H9 (cell line): ENCODE measurements at regions not wholly inside any gene's neighbourhood (a gene's known extent, or its start where the extent isn't known, plus 50 kb on each side); places are given as distances from the start of the nearest gene placed in this dataset.

Source experiments
- DNase-seq: peaks from one replicate; pipeline ENCODE4 v3.0.0-alpha.2; 2017
- H2AFZ ChIP-seq: one replicate; pipeline ENCODE4 v1.6.1; 2013; ENCODE audit warnings: mild to moderate bottlenecking, low read length, control low read depth, moderate library complexity
- H2AK5ac ChIP-seq: 2 replicates; pipeline ENCODE4 v1.6.1; 2013; ENCODE audit warnings: low read length, control low read depth, mixed read lengths; ENCODE audit not compliant: insufficient read length
- H2BK120ac ChIP-seq: one replicate; pipeline ENCODE4 v1.6.1; 2013; ENCODE audit warnings: low read depth, mild to moderate bottlenecking, low read length, control low read depth, inconsistent platforms; ENCODE audit not compliant: poor library complexity, severe bottlenecking
- H2BK12ac ChIP-seq: 2 replicates; pipeline ENCODE4 v1.6.1; 2013; ENCODE audit warnings: low read length, control low read depth, mixed read lengths, low read depth; ENCODE audit not compliant: insufficient read length
- H2BK15ac ChIP-seq: 2 replicates; pipeline ENCODE4 v1.6.1; 2013; ENCODE audit warnings: low read depth, low read length, control low read depth
- H2BK20ac ChIP-seq: one replicate; pipeline ENCODE4 v1.6.1; 2013; ENCODE audit warnings: low read depth, mild to moderate bottlenecking, low read length, control low read depth, inconsistent platforms; ENCODE audit not compliant: poor library complexity, severe bottlenecking
- H2BK5ac ChIP-seq: 2 replicates; pipeline ENCODE4 v1.6.1; 2013; ENCODE audit warnings: low read length, control low read depth, mixed read lengths; ENCODE audit not compliant: insufficient read length
- H3K14ac ChIP-seq: 2 replicates; pipeline ENCODE4 v1.6.1; 2013; ENCODE audit warnings: low read length, control low read depth; ENCODE audit not compliant: insufficient read depth
- H3K18ac ChIP-seq: 2 replicates; pipeline ENCODE4 v1.6.1; 2013; ENCODE audit warnings: low read depth, mild to moderate bottlenecking, mixed read lengths, low read length, control low read depth; ENCODE audit not compliant: insufficient read length
- H3K23ac ChIP-seq: 2 replicates; pipeline ENCODE4 v1.6.1; 2013; ENCODE audit warnings: low read length, control low read depth, mixed read lengths, low read depth; ENCODE audit not compliant: insufficient read length
- H3K23me2 ChIP-seq: 2 replicates; pipeline ENCODE4 v1.6.1; 2013; ENCODE audit warnings: low read depth, mild to moderate bottlenecking, mixed read lengths, low read length, control low read depth; ENCODE audit not compliant: insufficient read length, poor library complexity, severe bottlenecking
- H3K27ac ChIP-seq: 2 replicates; pipeline ENCODE4 v1.5.1; 2013; ENCODE audit warnings: low read length, control low read depth, mixed read lengths, low read depth; ENCODE audit not compliant: insufficient read length
- H3K27me3 ChIP-seq: 2 replicates; pipeline ENCODE4 v1.6.1; 2013; ENCODE audit warnings: low read length, control low read depth, inconsistent platforms; ENCODE audit not compliant: insufficient read depth
- H3K4ac ChIP-seq: 2 replicates; pipeline ENCODE4 v1.6.1; 2013; ENCODE audit warnings: low read depth, mild to moderate bottlenecking, control low read depth, inconsistent platforms, low read length, moderate library complexity
- H3K4me1 ChIP-seq: 2 replicates; pipeline ENCODE4 v1.6.1; 2013; ENCODE audit warnings: low read length, control low read depth, inconsistent platforms; ENCODE audit not compliant: insufficient read depth
- H3K4me2 ChIP-seq: 2 replicates; pipeline ENCODE4 v1.6.1; 2013; ENCODE audit warnings: low read length, control low read depth, mixed read lengths; ENCODE audit not compliant: insufficient read length, insufficient read depth
- H3K56ac ChIP-seq: 2 replicates; pipeline ENCODE4 v1.6.1; 2013; ENCODE audit warnings: low read depth, mild to moderate bottlenecking, mixed read lengths, low read length, control low read depth; ENCODE audit not compliant: insufficient read length
- H3K79me1 ChIP-seq: 2 replicates; pipeline ENCODE4 v1.6.1; 2013; ENCODE audit warnings: low read depth, mild to moderate bottlenecking, moderate library complexity, low read length, control low read depth, inconsistent platforms; ENCODE audit not compliant: insufficient read depth, poor library complexity, severe bottlenecking
- H3K79me2 ChIP-seq: 2 replicates; pipeline ENCODE4 v1.6.1; 2013; ENCODE audit warnings: low read length, control low read depth, inconsistent platforms; ENCODE audit not compliant: insufficient read depth
- H3K9ac ChIP-seq: 2 replicates; pipeline ENCODE4 v1.6.1; 2013; ENCODE audit warnings: low read length, control low read depth, mixed read lengths; ENCODE audit not compliant: insufficient read length; ENCODE audit errors: extremely low read depth
- H3K9me3 ChIP-seq: one replicate; pipeline ENCODE4 v1.6.1; 2013; ENCODE audit warnings: low read depth, low read length, inconsistent platforms; ENCODE audit not compliant: control insufficient read depth
- H3T11ph ChIP-seq: one replicate; pipeline ENCODE4 v1.6.1; 2013; ENCODE audit warnings: mild to moderate bottlenecking, low read length, control low read depth, inconsistent platforms
- H4K20me1 ChIP-seq: one replicate; pipeline ENCODE4 v1.6.1; 2013; ENCODE audit not compliant: control insufficient read depth, insufficient read length, insufficient read depth
- H4K5ac ChIP-seq: 2 replicates; pipeline ENCODE4 v1.6.1; 2013; ENCODE audit warnings: low read depth, mild to moderate bottlenecking, mixed read lengths, low read length, control low read depth; ENCODE audit not compliant: insufficient read length
- H4K8ac ChIP-seq: replicated peaks from 2 replicates; pipeline ENCODE4 v1.6.1; 2013; ENCODE audit warnings: low read length, control low read depth, mixed read lengths, low read depth; ENCODE audit not compliant: insufficient read length
- H4K91ac ChIP-seq: 2 replicates; pipeline ENCODE4 v1.6.1; 2013; ENCODE audit warnings: low read depth, mild to moderate bottlenecking, moderate library complexity, mixed read lengths, low read length, control low read depth; ENCODE audit not compliant: insufficient read length
- H3K27ac Mint-ChIP-seq, 3 experiments: 2 replicates in 2 of 3; 3 replicates in 1 of 3; pipeline ENCODE4 v1.8.0; 2020 to 2021; ENCODE audit warnings: mixed read lengths in 3 of 3, mild to moderate bottlenecking in 1 of 3, moderate library complexity in 1 of 3
- H3K27me3 Mint-ChIP-seq: 2 replicates; pipeline ENCODE4 v1.8.0; 2021; ENCODE audit warnings: low read depth, mild to moderate bottlenecking, moderate library complexity, mixed read lengths
- H3K36me3 Mint-ChIP-seq, 3 experiments: 2 replicates in 2 of 3; 3 replicates in 1 of 3; pipeline ENCODE4 v1.8.0; 2020 to 2021; ENCODE audit warnings: low read depth in 3 of 3, mixed read lengths in 3 of 3; ENCODE audit not compliant: insufficient read depth in 1 of 3
- H3K4me1 Mint-ChIP-seq, 2 experiments: 2 replicates each; pipeline ENCODE4 v1.8.0; 2020; ENCODE audit warnings: mixed read lengths in 2 of 2
- H3K4me3 Mint-ChIP-seq, 2 experiments: 2 replicates in 1 of 2; 3 replicates in 1 of 2; pipeline ENCODE4 v1.8.0; 2020 to 2021; ENCODE audit warnings: mild to moderate bottlenecking in 2 of 2, mixed read lengths in 2 of 2, moderate library complexity in 1 of 2
- H3K9me3 Mint-ChIP-seq, 2 experiments: 2 replicates in 1 of 2; 3 replicates in 1 of 2; pipeline ENCODE4 v1.8.0; 2020; ENCODE audit warnings: mild to moderate bottlenecking in 2 of 2, mixed read lengths in 2 of 2, moderate library complexity in 1 of 2
- WGBS: extraction: QIAGEN DNeasy Blood & Tissue Kit; methylation state at CpG from one replicate; pipeline ENCODE4 v1.1.7; 2013; ENCODE audit warnings: missing lambda C conversion rate, low lambda C conversion rate, mixed read lengths; ENCODE audit not compliant: insufficient read length; ENCODE audit errors: extremely low coverage; 5-methylcytosine and 5-hydroxymethylcytosine counted together
- TF ChIP-seq, protein P1 (sequence below): fragments of 200-600 bp; sonication (generic); conservative IDR thresholded peaks from 3 replicates; pipeline ENCODE4 v1.8.0; 2021; ENCODE audit warnings: antibody characterized with exemption, mild to moderate bottlenecking

DNA sequence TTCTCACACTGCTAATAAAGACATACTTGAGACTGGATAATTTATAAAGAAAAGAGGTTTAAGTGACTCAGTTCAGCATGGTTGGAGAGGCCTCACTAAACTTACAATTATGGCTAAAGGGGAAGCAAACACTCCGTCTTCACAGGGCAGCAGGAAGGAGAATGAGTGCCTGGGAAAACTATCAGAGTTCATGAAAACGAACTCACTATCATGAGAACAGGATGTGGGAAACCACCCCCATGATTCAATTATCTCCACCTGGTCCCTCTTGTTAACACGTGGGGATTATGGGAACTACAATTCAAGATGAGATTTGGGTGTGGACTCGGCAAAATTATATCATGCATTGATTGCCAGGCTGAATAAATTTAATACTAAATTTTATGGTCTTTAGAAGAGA, 592.7 kb downstream of the GRXCR1 start:
- no peak overlapping the region for H3K18ac ChIP-seq
- H2BK120ac ChIP-seq, result no peak overlapping the region
- no peak overlapping the region for H4K5ac ChIP-seq
- H3K4me1 Mint-ChIP-seq, result no peaks in the 10 kb centered on the region
- WGBS, result no CpG with 5 or more reads among the region's 4 CpGs
- no peak overlapping the region for H3K14ac ChIP-seq
- H3K27me3 ChIP-seq, result no peaks in the 10 kb centered on the region
- H4K8ac ChIP-seq, result no peak overlapping the region
- no peak overlapping the region for H3K4me2 ChIP-seq
- H3K23me2 ChIP-seq, result no peaks in the 10 kb centered on the region
- peaks cover 15 to 17% of the 10 kb centered on the region in 2 experiments; a peak in 4 of 5 replicates for H3K9me3 Mint-ChIP-seq
- H3T11ph ChIP-seq, result no peak overlapping the region
- no peaks in the 10 kb centered on the region for H4K20me1 ChIP-seq
- no peak overlapping the region for H2AFZ ChIP-seq
- H3K4me1 ChIP-seq, result no peaks in the 10 kb centered on the region
- H3K79me1 ChIP-seq, result no peaks in the 10 kb centered on the region
- H3K79me2 ChIP-seq, result no peaks in the 10 kb centered on the region
- H4K91ac ChIP-seq, result no peak overlapping the region
- no peak overlapping the region for H2BK15ac ChIP-seq
- H2AK5ac ChIP-seq, result no peak overlapping the region
- H3K27ac ChIP-seq, result no peak overlapping the region
- H3K36me3 Mint-ChIP-seq, result peaks cover 2 to 4% (median 4%) of the 10 kb centered on the region in 3 experiments; a peak in 4 of 7 replicates
- H3K4ac ChIP-seq, result no peak overlapping the region
- H3K27me3 Mint-ChIP-seq, result no peaks in the 10 kb centered on the region
- no peak overlapping the region for H2BK5ac ChIP-seq
- TF ChIP-seq, protein P1, sequence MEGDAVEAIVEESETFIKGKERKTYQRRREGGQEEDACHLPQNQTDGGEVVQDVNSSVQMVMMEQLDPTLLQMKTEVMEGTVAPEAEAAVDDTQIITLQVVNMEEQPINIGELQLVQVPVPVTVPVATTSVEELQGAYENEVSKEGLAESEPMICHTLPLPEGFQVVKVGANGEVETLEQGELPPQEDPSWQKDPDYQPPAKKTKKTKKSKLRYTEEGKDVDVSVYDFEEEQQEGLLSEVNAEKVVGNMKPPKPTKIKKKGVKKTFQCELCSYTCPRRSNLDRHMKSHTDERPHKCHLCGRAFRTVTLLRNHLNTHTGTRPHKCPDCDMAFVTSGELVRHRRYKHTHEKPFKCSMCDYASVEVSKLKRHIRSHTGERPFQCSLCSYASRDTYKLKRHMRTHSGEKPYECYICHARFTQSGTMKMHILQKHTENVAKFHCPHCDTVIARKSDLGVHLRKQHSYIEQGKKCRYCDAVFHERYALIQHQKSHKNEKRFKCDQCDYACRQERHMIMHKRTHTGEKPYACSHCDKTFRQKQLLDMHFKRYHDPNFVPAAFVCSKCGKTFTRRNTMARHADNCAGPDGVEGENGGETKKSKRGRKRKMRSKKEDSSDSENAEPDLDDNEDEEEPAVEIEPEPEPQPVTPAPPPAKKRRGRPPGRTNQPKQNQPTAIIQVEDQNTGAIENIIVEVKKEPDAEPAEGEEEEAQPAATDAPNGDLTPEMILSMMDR, result no peak
- DNase-seq, result no peak
- H3K4me3 Mint-ChIP-seq, result no peak overlapping the region
- H3K9ac ChIP-seq, result no peak overlapping the region
- H2BK20ac ChIP-seq, result no peak overlapping the region
- H3K9me3 ChIP-seq, result no peaks in the 10 kb centered on the region
- no peak overlapping the region for H3K23ac ChIP-seq
- no peak overlapping the region for H3K56ac ChIP-seq
- H2BK12ac ChIP-seq, result no peak overlapping the region
- H3K27ac Mint-ChIP-seq, result no peak overlapping the region
